COR-L47 (cell line): ENCODE measurements at regions not wholly inside any gene's neighbourhood (a gene's known extent, or its start where the extent isn't known, plus 50 kb on each side); places are given as distances from the start of the nearest gene placed in this dataset.

ENCODE experiments used
- DNase-seq: peaks from one replicate; lab custom pipeline; 2025; lab: John Stamatoyannopoulos, UW

- no peak for DNase-seq
Observed at GRCh38 chr4:189385579-189385978, 555.1 kb upstream of the FRG1 start.

- DNase-seq: no peak
Observed at GRCh38 chr4:189396435-189396834, 544.2 kb upstream of the FRG1 start.

GRCh38 chr4:189404271-189404670 lies 536.4 kb upstream of the FRG1 start:
- no peak for DNase-seq

GRCh38 chr4:189409158-189409557 lies 531.5 kb upstream of the FRG1 start:
- DNase-seq: no peak

GRCh38 chr4:189414021-189414420 lies 526.7 kb upstream of the FRG1 start:
- DNase-seq: no peak

- no peak for DNase-seq
Observed at GRCh38 chr4:189420572-189420971, 520.1 kb upstream of the FRG1 start.

GRCh38 chr4:189436207-189436606 lies 504.5 kb upstream of the FRG1 start:
- no peak for DNase-seq

GRCh38 chr4:189440716-189441115 lies 500.0 kb upstream of the FRG1 start:
- no peak for DNase-seq

GRCh38 chr4:189443341-189443740 lies 497.3 kb upstream of the FRG1 start:
- DNase-seq: no peak

GRCh38 chr4:189445613-189446012 lies 495.1 kb upstream of the FRG1 start:
- no peak for DNase-seq

- no peak for DNase-seq
Observed at GRCh38 chr4:189463734-189464133, 476.9 kb upstream of the FRG1 start.

GRCh38 chr4:189494407-189494806 lies 446.3 kb upstream of the FRG1 start:
- no peak for DNase-seq

GRCh38 chr4:189497516-189497915 lies 443.2 kb upstream of the FRG1 start:
- DNase-seq: no peak

- no peak for DNase-seq
Observed at GRCh38 chr4:189497996-189498395, 442.7 kb upstream of the FRG1 start.

- DNase-seq: no peak
Observed at GRCh38 chr4:189498457-189498856, 442.2 kb upstream of the FRG1 start.

- DNase-seq: no peak
Observed at GRCh38 chr4:189499696-189500095, 441.0 kb upstream of the FRG1 start.

- no peak for DNase-seq
Observed at GRCh38 chr4:189500970-189501369, 439.7 kb upstream of the FRG1 start.

- DNase-seq: no peak
Observed at GRCh38 chr4:189502841-189503435, 437.7 kb upstream of the FRG1 start.

GRCh38 chr4:189504220-189504619 lies 436.5 kb upstream of the FRG1 start:
- no peak for DNase-seq

- DNase-seq: no peak
Observed at GRCh38 chr4:189505380-189505779, 435.3 kb upstream of the FRG1 start.

- DNase-seq: no peak
Observed at GRCh38 chr4:189506080-189506479, 434.6 kb upstream of the FRG1 start.

- DNase-seq: no peak
Observed at GRCh38 chr4:189507060-189507459, 433.6 kb upstream of the FRG1 start.

GRCh38 chr4:189510601-189511000 lies 430.1 kb upstream of the FRG1 start:
- DNase-seq: no peak

GRCh38 chr4:189511581-189511980 lies 429.1 kb upstream of the FRG1 start:
- DNase-seq: no peak

- DNase-seq: no peak
Observed at GRCh38 chr4:189513421-189513820, 427.3 kb upstream of the FRG1 start.
